Activated CD4-positive, alpha-beta T cell treated with anti-CD3 and anti-CD28 coated beads for 48 hours (primary cell): ENCODE measurements at regions not wholly inside any gene's neighbourhood (a gene's known extent, or its start where the extent isn't known, plus 50 kb on each side); places are given as distances from the start of the nearest gene placed in this dataset.
"Not testable (repeated sequence)": the region's sequence is repeated elsewhere in the genome, so short reads cannot be mapped to it uniquely, and the experiment has no call there.

Experiments used
- DNase-seq: peaks from one replicate; pipeline ENCODE4 v3.0.0-alpha.2; 2020

DNA sequence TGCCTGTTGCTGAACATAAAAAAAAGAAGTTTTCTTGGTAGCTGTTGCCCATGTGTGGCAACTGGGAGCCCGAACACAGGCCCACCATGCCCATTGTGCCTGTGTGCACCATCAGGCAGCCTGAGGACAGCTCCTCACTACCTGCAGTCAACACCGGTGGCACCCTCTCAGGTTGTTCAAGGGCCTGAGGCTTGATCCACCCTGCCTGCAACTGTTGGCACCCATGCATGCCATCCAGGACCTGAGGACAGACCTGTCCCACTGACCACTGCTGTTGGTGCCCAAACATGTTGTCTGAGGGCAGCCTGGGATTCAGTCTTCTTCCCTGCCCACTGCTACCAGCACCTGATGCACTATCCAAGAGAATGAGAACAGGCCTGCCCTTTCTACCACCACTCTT, 661.1 kb upstream of the ZNF804A start:
- DNase-seq, result no peak

DNA sequence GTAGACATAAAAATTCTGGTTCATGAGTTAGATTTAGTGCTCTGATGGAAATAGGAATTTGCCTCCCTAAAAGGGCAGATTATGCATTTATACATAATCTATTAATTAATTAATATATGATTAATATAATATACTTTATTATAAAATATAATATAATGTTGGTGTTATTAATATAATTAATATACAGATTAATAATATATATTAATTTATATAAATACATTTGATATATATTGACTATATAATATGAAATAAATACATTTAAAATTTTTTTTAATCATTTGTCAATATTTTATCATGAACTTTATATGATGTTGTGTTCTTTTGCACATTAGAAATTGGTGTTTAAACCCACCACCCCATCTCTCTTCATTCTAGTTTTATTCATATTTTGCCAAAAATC, 652.1 kb upstream of the ZNF804A start:
- no peak for DNase-seq

- no peak for DNase-seq
Observed at GRCh38 chr2:183948861-183949260, 649.5 kb upstream of the ZNF804A start.

DNA sequence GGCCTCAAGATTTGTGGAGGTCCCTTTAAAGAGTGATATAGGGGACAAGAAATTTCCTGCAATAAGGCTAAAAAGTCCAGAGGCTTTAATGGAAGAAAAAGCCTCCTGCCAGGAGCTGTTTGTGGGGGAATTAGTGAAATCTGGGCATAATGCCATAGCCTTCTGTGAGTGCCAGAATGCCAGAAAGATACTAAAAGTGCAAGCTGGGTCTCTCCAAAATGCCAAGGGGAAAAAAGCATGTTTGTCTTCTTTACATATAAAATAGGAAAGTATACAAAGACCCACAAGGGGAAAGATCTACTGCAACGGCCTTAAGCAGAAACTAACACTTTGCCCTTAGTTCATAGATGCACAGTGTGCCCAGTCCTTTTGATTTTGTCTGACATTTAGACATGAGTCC, 647.7 kb upstream of the ZNF804A start:
- DNase-seq, result no peak

DNA sequence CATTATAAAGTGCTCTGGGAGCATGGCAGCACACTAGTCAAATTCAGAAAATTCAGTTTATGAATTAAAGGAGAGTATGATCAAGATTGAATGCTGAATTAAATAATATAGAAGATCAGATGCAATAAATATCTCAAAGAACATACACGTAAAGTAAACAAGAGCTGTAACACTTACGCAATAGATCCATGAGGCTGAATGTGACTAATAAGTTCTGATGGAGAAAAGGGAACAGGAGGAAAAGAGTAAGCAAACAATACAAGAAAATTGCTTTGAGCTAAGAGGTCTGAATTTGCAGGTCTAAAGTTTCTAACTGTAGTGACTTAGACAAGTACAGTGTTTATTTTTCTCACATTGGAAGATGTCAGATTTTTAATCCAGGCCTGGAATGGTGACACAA, 646.7 kb upstream of the ZNF804A start:
- no peak for DNase-seq

DNA sequence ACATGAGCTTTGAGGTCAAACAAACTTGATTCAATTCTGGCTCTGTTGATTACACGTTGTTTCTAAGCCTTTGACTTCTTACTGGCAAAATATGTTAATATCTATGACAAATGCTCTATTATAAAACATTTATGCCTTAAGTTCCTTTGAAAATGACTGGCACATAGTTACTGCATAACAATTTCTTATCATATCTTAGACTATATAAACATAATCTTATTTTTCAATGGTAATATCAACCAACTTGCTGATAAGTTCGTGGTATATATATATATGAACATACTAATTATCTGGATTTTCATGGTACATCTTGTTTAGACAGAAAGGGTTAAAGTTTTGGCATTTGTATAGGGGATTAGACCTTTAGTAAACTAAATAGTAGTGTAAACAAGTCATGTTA, 645.6 kb upstream of the ZNF804A start:
- no peak for DNase-seq

- DNase-seq, result no peak
Observed at GRCh38 chr2:183963609-183964008, 634.7 kb upstream of the ZNF804A start.

DNA sequence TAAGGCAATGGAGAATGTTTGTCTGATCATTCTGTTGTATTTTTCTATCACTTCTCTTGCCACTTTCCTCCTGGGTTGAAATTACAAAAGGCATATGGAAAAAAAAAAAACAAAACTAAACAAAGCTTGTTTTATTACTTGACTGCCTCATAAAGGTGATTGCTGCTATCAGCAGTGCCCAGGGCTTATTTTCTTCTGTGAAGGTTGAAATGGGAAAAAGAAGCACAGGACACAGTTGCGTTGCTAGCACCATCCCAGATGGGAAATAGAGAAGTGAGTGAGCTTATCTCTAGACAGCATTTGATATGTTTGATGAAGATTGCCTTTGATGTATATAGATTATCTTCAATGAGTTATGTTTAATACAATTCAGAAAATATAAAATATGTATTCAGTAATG, 633.8 kb upstream of the ZNF804A start:
- no peak for DNase-seq

DNA sequence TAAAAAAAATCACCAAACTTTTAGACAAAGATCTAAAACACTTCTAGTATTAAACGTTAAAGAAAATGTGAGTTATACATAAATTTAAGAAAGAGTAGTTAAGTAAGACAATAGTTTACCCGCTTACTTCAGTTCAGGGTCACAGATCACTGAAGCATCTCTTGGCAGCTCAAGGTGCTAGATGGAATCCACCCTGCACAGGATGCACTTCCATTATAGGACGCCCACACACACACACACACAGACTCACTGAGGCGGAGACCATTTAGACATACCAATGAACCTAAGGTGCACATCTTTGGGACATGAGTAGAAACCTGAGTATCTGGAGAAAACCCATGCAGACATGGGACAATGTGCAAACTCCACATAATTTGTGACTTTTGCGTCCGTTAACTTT, 630.6 kb upstream of the ZNF804A start:
- no peak for DNase-seq

- not testable (repeated sequence) for DNase-seq
Observed at GRCh38 chr2:183975676-183976075, 622.7 kb upstream of the ZNF804A start.

- no peak for DNase-seq
Observed at GRCh38 chr2:183984871-183985270, 613.5 kb upstream of the ZNF804A start.

- DNase-seq, result no peak
Observed at GRCh38 chr2:183991968-183992367, 606.4 kb upstream of the ZNF804A start.

DNA sequence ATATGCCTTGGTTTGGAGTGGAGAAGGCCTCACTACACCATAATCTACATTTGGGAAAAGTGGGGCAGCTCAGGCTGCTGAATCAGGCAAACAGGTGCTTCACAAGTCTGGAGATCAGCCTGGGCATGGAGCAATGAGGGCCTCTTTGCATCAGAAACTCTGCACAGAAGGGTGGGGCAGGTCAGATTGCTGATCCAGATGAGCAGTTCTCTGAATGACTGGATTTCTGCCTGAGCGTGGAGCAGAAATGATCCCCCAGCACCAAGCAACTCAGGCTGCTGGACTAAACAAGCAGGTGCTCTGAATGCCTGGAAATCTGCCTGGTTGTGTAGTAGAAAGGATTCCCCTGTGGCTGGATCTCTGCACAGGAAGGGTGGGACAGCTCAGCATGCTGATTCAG, 605.3 kb upstream of the ZNF804A start:
- DNase-seq, result no peak

DNA sequence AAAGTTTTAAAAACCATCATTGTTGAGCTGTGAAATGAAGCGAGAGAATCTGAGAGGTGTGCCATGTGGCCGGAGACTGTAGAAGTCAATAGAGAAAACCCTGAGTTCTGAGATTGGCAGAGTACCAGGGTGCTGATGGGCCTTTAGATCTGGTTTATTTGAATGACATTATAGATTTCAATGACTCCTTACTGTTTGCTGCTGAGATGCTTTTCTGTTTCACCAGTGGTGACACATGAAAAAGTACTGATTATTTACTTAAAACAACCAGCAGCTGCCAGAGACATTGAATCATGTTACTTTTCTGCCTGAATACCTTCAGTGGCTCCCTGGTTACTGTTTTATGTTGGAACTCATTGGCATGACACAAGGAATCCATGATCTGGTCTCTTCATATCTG, 602.7 kb upstream of the ZNF804A start:
- DNase-seq, result no peak

- no peak for DNase-seq
Observed at GRCh38 chr2:183996825-183997793, 601.2 kb upstream of the ZNF804A start.

DNA sequence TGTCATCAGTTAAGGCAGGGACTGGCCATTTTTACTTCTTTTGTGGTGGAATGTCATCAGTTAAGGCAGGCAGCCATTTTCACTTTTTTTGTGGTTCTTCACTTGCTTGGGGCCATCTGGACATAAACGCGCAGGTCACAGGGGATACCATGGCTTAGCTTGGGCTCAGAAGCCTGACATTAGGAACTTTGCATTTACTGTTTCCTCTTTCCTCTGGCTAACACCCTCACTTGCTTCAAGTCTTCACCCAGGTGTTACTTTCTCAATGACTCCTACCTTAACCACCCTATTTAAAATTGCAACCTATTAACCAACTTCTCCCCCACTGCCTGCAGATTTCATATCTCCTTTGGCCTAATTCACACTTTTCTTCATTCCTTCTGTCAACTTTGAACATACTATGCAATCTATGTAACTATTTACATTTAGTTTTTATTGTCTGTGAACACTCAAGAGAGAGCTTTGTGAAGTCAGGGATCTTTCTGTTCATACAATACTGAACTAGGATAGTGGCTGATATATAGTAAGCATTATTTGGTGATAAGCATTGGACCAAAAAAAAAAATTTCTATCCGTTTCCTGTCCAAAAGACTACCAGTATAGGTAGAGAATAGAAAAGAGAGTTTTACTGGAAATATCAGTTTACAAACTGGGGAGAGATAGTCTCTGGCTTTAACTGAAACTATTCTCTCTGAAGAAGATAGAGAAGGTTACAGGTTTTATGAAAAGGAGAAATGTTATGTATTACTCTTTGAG, 600.1 kb upstream of the ZNF804A start:
- no peak for DNase-seq

GRCh38 chr2:183998797-183999190, 599.5 kb upstream of the ZNF804A start:
- DNase-seq, result no peak

DNA sequence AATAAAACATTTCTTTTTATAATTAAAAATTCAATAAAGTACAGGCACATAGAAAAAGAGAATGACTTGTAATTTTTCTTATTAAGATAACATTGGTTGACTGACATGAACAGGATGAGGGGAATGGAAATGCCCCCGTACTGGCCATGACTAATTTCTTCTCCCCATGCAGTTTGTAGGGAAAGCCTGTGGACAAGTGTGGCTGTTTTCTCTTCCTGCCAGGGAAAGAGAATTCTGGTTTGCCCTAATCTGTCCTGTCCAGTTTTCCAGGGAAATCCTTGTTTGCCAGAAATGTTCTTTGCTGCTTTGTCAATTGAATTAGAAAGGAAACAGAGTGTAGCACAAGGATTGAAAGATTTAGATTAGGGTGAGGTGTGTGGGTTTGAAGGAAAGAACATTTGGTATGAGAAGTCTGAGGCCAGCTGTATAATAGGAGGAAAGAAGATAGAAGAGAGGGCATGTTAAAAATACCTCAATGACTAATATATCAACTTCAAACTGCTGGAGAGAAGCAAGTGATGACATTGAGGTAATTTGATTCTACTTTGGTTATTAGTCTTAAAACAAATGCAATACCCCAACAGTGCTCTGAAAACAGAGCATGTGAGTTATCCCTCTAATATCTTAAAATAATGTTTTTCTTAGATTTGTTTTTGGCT, 593.9 kb upstream of the ZNF804A start:
- no peak for DNase-seq

- no peak for DNase-seq
Observed at GRCh38 chr2:184004948-184005672, 593.2 kb upstream of the ZNF804A start.

DNA sequence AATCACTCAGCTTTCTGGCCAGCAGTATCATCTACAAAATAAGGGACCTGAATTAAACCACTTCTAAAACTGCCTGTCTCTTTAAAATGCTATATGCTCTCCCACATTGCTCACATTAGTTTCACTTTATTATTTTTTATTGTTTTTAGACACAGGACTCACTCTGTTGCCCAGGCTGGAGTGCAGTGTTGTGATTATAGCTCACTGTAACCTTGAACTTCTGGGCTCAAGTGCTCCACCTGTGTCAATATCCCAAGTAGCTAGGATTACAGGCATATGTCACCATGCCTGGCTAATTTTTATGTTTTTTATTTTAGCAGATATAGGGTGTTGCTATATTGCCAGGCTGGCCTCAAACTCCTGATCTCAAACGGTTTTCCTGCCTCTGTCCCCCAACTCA, 591.3 kb upstream of the ZNF804A start:
- no peak for DNase-seq

- DNase-seq, result no peak
Observed at GRCh38 chr2:184026961-184027360, 571.4 kb upstream of the ZNF804A start.

- no peak for DNase-seq
Observed at GRCh38 chr2:184030245-184030644, 568.1 kb upstream of the ZNF804A start.

DNA sequence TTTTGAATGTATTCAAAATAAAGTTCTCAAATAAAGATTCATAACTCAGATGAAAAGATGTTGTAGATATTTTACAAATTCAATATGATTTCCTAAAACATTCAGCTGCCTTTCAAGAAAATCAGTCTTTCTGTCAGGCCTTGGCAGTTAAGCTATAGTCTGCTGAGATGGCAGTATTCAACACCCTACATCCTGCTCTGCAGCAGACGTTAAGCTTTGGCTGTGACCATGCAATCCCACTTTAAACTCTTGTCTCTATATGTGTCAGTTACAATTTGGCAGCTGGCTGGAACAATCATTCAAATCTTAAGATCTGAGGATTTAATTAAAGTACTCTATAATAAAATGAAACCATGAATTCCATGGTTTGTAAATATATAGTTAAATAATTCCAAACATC, 567.3 kb upstream of the ZNF804A start:
- DNase-seq, result no peak
